IMR-90 (cell line): ENCODE measurements at regions not wholly inside any gene's neighbourhood (a gene's known extent, or its start where the extent isn't known, plus 50 kb on each side); places are given as distances from the start of the nearest gene placed in this dataset.
A peak's percentile ranks its signal among the peaks of the same experiment; 100 is the strongest.

Experiments used
- ATAC-seq: fragments of 200-7000 bp; cut with Tn5 transposase; 2 replicates; pipeline ENCODE4 v1.9.1; 2020; ENCODE audit warnings: low read depth, mild to moderate bottlenecking, moderate library complexity
- BruUV-seq: library from RNA; stranded (reverse); fragments of 400-500 nt; replicated peaks from 2 replicates; lab custom pipeline; 2021; lab: Mats Ljungman, UMichigan
- CTCF ChIA-PET: fragments of 300-600 bp; formaldehyde crosslinking; extraction: SDS; loops from one replicate; lab custom pipeline; 2021; ENCODE audit warnings: antibody characterized with exemption; lab: Yijun Ruan, JAX
- POLR2A ChIA-PET: fragments of 300-600 bp; sonication (Branson Sonifier 250); formaldehyde crosslinking; loops from one replicate; lab custom pipeline; 2022; ENCODE audit warnings: antibody characterized with exemption; ENCODE audit not compliant: unreplicated experiment; lab: Charles Lee
- DNase-seq: peaks from one replicate; pipeline ENCODE4 v3.0.0; 2013
- H2AFZ ChIP-seq: replicated peaks from 2 replicates; pipeline ENCODE3; 2013; ENCODE audit warnings: low read length, mild to moderate bottlenecking; ENCODE audit not compliant: poor library complexity
- H2AK5ac ChIP-seq: 2 replicates; pipeline ENCODE4 v1.6.1; 2013; ENCODE audit warnings: low read depth, low read length, inconsistent platforms
- H2AK9ac ChIP-seq: replicated peaks from 2 replicates; pipeline ENCODE3; 2013; ENCODE audit warnings: mild to moderate bottlenecking, low read depth, low read length, moderate library complexity; ENCODE audit not compliant: poor library complexity
- H2BK120ac ChIP-seq: 2 replicates; pipeline ENCODE4 v1.6.1; 2013; ENCODE audit warnings: low read depth, low read length, inconsistent platforms
- H2BK15ac ChIP-seq: 3 replicates; pipeline ENCODE4 v1.6.1; 2013; ENCODE audit warnings: low read depth, low read length, inconsistent platforms
- H2BK20ac ChIP-seq: 2 replicates; pipeline ENCODE4 v1.6.1; 2013; ENCODE audit warnings: low read depth, mild to moderate bottlenecking, inconsistent platforms, low read length, moderate library complexity
- H2BK5ac ChIP-seq: 2 replicates; pipeline ENCODE4 v1.6.1; 2013; ENCODE audit warnings: mild to moderate bottlenecking, low read depth, low read length, inconsistent platforms; ENCODE audit not compliant: poor library complexity, severe bottlenecking
- H3K14ac ChIP-seq: replicated peaks from 2 replicates; pipeline ENCODE4 v1.6.1; 2013; ENCODE audit warnings: low read depth, low read length, inconsistent platforms
- H3K18ac ChIP-seq: 2 replicates; pipeline ENCODE4 v1.6.1; 2013; ENCODE audit warnings: low read depth, low read length, control low read depth
- H3K23ac ChIP-seq: 2 replicates; pipeline ENCODE4 v1.6.1; 2013; ENCODE audit warnings: low read depth, low read length, inconsistent platforms
- H3K27ac ChIP-seq: 2 replicates; pipeline ENCODE4 v1.5.1; 2013; ENCODE audit warnings: mild to moderate bottlenecking, control low read depth, low read length; ENCODE audit not compliant: insufficient read depth
- H3K27me3 ChIP-seq: 2 replicates; pipeline ENCODE4 v1.6.1; 2013; ENCODE audit warnings: low read length; ENCODE audit not compliant: control insufficient read depth, insufficient read depth
- H3K36me3 ChIP-seq: 2 replicates; pipeline ENCODE4 v1.6.1; 2013; ENCODE audit warnings: low read length, mixed read lengths; ENCODE audit not compliant: control insufficient read depth, insufficient read depth
- H3K4ac ChIP-seq: 2 replicates; pipeline ENCODE4 v1.6.1; 2013; ENCODE audit warnings: low read depth, low read length, inconsistent platforms
- H3K4me1 ChIP-seq: 2 replicates; pipeline ENCODE4 v1.6.1; 2013; ENCODE audit warnings: low read length, mixed read lengths; ENCODE audit not compliant: control insufficient read depth, insufficient read depth
- H3K4me2 ChIP-seq: 2 replicates; pipeline ENCODE4 v1.6.1; 2013; ENCODE audit warnings: low read depth, mild to moderate bottlenecking, control low read depth, low read length, moderate library complexity
- H3K4me3 ChIP-seq: 2 replicates; pipeline ENCODE4 v1.5.1; 2013; ENCODE audit warnings: low read depth, mild to moderate bottlenecking, control low read depth, low read length, moderate library complexity; ENCODE audit not compliant: insufficient read depth
- H3K56ac ChIP-seq: 2 replicates; pipeline ENCODE4 v1.6.1; 2013; ENCODE audit warnings: low read length, inconsistent platforms; ENCODE audit not compliant: insufficient read depth; ENCODE audit errors: extremely low read depth
- H3K79me1 ChIP-seq, 2 experiments: 2 replicates each; pipeline ENCODE4 v1.6.1; 2013; ENCODE audit warnings: low read length in 2 of 2, inconsistent platforms in 1 of 2, low read depth in 1 of 2
- H3K9ac ChIP-seq: 2 replicates; pipeline ENCODE4 v1.6.1; 2013; ENCODE audit warnings: low read depth, low read length, control low read depth
- H3K9me1 ChIP-seq: 2 replicates; pipeline ENCODE4 v1.6.1; 2013; ENCODE audit warnings: low read length, inconsistent platforms; ENCODE audit not compliant: insufficient read depth
- H3K9me3 ChIP-seq: 2 replicates; pipeline ENCODE4 v1.6.1; 2013; ENCODE audit warnings: low read length; ENCODE audit not compliant: control insufficient read depth, insufficient read depth
- H4K20me1 ChIP-seq: 2 replicates; pipeline ENCODE4 v1.6.1; 2013; ENCODE audit warnings: low read length, inconsistent platforms; ENCODE audit not compliant: insufficient read depth
- H4K5ac ChIP-seq: 2 replicates; pipeline ENCODE4 v1.6.1; 2013; ENCODE audit warnings: mild to moderate bottlenecking, low read depth, low read length, control low read depth
- H4K8ac ChIP-seq, 2 experiments: 2 replicates each; pipeline ENCODE4 v1.6.1; 2013; ENCODE audit warnings: low read depth in 2 of 2, low read length in 2 of 2, control low read depth in 1 of 2, inconsistent platforms in 1 of 2
- H4K91ac ChIP-seq: 2 replicates; pipeline ENCODE4 v1.6.1; 2013; ENCODE audit warnings: low read depth, low read length, inconsistent platforms; ENCODE audit not compliant: insufficient read depth
- BHLHE40 ChIP-seq: fragments of 150-350 bp; IDR thresholded peaks from 2 replicates; pipeline ENCODE4 v1.6.1; 2016; ENCODE audit warnings: mild to moderate bottlenecking, low read depth, low read length
- CEBPB ChIP-seq: IDR thresholded peaks from 2 replicates; pipeline ENCODE4 v1.6.1; 2012; ENCODE audit warnings: low read depth, low read length, improper control_type of control experiment
- CHD1 ChIP-seq: IDR thresholded peaks from 2 replicates; pipeline ENCODE4 v1.6.1; 2012; ENCODE audit warnings: low read depth, low read length, improper control_type of control experiment
- FOS ChIP-seq: fragments of 150-350 bp; IDR thresholded peaks from 2 replicates; pipeline ENCODE4 v1.6.1; 2016; ENCODE audit warnings: low read depth, low read length
- MAFK ChIP-seq: IDR thresholded peaks from 2 replicates; pipeline ENCODE4 v1.6.1; 2012; ENCODE audit warnings: low read depth, low read length, improper control_type of control experiment
- MAZ ChIP-seq: IDR thresholded peaks from 2 replicates; pipeline ENCODE4 v1.6.1; 2012; ENCODE audit warnings: low read depth, mild to moderate bottlenecking, low read length, improper control_type of control experiment, moderate library complexity, borderline replicate concordance
- MXI1 ChIP-seq: IDR thresholded peaks from 2 replicates; pipeline ENCODE4 v1.6.1; 2012; ENCODE audit warnings: low read depth, mild to moderate bottlenecking, low read length, moderate library complexity, borderline replicate concordance
- NFE2L2 ChIP-seq: fragments of 150-350 bp; IDR thresholded peaks from 2 replicates; pipeline ENCODE4 v1.6.1; 2016; ENCODE audit warnings: low read depth, mild to moderate bottlenecking, low read length
- POLR2A ChIP-seq: IDR thresholded peaks from 2 replicates; pipeline ENCODE4 v1.6.1; 2012; ENCODE audit warnings: mild to moderate bottlenecking, low read depth, low read length
- RAD21 ChIP-seq: IDR thresholded peaks from 2 replicates; pipeline ENCODE4 v1.6.1; 2012; ENCODE audit warnings: low read length, improper control_type of control experiment
- RCOR1 ChIP-seq: IDR thresholded peaks from 2 replicates; pipeline ENCODE4 v1.6.1; 2012; ENCODE audit warnings: mild to moderate bottlenecking, low read length, improper control_type of control experiment; ENCODE audit not compliant: insufficient replicate concordance
- RFX5 ChIP-seq: IDR thresholded peaks from 2 replicates; pipeline ENCODE4 v1.8.0; 2012; ENCODE audit warnings: low read depth, mild to moderate bottlenecking, low read length, moderate library complexity
- SMC3 ChIP-seq: fragments of 150-350 bp; IDR thresholded peaks from 2 replicates; pipeline ENCODE4 v1.6.1; 2016; ENCODE audit warnings: low read depth, mild to moderate bottlenecking, antibody characterized with exemption, low read length, moderate library complexity
- WGBS, 2 experiments: methylation state at CpG; one replicate each; pipeline versions ENCODE4 v1.1.5 to v1.1.7; 2013; ENCODE audit warnings: missing lambda C conversion rate in 2 of 2; ENCODE audit not compliant: insufficient read length in 1 of 2; ENCODE audit errors: extremely low coverage in 2 of 2; 5-methylcytosine and 5-hydroxymethylcytosine counted together
- dilution Hi-C: fragments of 300-500 bp; cut with HindIII; formaldehyde crosslinking; loops from one replicate; pipeline ENCODE4 v1.14.3; 2018; ENCODE audit warnings: low sequenced_read_pairs; ENCODE audit not compliant: unreplicated experiment
- in situ Hi-C: fragments of 300-500 bp; cut with MboI; formaldehyde crosslinking; loops from 3 replicates; pipeline ENCODE4 v1.14.3; 2019; ENCODE audit warnings: low sequenced_read_pairs, inconsistent platforms, mixed read lengths
- intact Hi-C: fragments of 100-400 bp; cut with micrococcal nuclease; formaldehyde crosslinking; loops from 2 replicates; pipeline ENCODE4 v1.10.0; 2022
- TF ChIP-seq, protein P1 (sequence below): conservative IDR thresholded peaks from 2 replicates; pipeline ENCODE4 v1.5.1; 2012; ENCODE audit warnings: mild to moderate bottlenecking, low read depth, low read length, improper control_type of control experiment
- TF ChIP-seq, protein P2 (sequence below): fragments of 150-350 bp; IDR thresholded peaks from 2 replicates; pipeline ENCODE4 v1.6.1; 2017; ENCODE audit warnings: mild to moderate bottlenecking, antibody characterized with exemption, low read length, low read depth
- TF ChIP-seq, protein P3 (sequence below): fragments of 150-350 bp; IDR thresholded peaks from 2 replicates; pipeline ENCODE4 v1.6.1; 2016; ENCODE audit warnings: low read depth, mild to moderate bottlenecking, low read length, moderate library complexity, borderline replicate concordance

DNA sequence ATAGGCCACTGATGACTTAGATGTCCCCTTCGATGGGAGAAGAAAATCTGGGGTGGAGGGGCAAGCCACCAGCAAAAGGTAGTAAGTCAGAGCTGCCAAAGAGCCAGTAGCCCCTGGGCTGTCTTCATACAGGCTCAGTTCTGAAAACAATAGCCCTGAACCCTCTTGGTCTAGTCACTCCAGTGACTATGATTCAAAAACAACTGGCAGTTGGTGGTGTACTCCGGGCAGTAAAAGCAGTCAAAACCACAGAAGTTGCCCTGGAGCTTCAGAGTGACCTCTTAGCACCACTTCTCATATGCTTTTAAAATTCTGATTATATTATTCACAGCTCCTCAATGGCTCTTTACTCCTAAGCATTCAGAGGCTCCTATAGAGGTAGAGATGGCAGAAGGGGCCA is 164.3 kb upstream of the MAMLD1 start:
- Histone ChIP-seq H3K18ac (no peak overlapping the region), H2AK5ac (0 out of 2 replicates have a peak overlapping the region, but pooled peaks have one; percentile 33), H3K56ac (no peak overlapping the region), H2BK120ac (no peak overlapping the region), H2BK20ac (no peak overlapping the region), H3K23ac (no peak overlapping the region), H2BK5ac (no peak overlapping the region), H3K9me3 (no peaks in the 10 kb centered on the region), H2AK9ac (no peak overlapping the region), H4K8ac (no peak overlapping the region), H3K27ac (no peak overlapping the region), H3K36me3 (no peaks in the 10 kb centered on the region), H4K20me1 (no peaks in the 10 kb centered on the region), H2AFZ (no peak overlapping the region), H3K4ac (no peak overlapping the region), H2BK15ac (no peak overlapping the region), H3K9ac (no peak overlapping the region), H4K91ac (no peak overlapping the region), H3K79me1 (no peaks in the 10 kb centered on the region), H3K27me3 (no peaks in the 10 kb centered on the region), H3K4me3 (no peak overlapping the region), H3K4me1 (peaks cover 10% of the 10 kb centered on the region), H3K4me2 (no peak overlapping the region), H3K14ac (no peak overlapping the region), H4K5ac (no peak overlapping the region), H3K9me1 (peaks cover 7% of the 10 kb centered on the region; the same call in 1 of the 2 replicates)
- dilution Hi-C loops (no loop called here), intact Hi-C loops (no loop called here), in situ Hi-C loops (no loop called here)
- TF ChIP-seq, protein P1, sequence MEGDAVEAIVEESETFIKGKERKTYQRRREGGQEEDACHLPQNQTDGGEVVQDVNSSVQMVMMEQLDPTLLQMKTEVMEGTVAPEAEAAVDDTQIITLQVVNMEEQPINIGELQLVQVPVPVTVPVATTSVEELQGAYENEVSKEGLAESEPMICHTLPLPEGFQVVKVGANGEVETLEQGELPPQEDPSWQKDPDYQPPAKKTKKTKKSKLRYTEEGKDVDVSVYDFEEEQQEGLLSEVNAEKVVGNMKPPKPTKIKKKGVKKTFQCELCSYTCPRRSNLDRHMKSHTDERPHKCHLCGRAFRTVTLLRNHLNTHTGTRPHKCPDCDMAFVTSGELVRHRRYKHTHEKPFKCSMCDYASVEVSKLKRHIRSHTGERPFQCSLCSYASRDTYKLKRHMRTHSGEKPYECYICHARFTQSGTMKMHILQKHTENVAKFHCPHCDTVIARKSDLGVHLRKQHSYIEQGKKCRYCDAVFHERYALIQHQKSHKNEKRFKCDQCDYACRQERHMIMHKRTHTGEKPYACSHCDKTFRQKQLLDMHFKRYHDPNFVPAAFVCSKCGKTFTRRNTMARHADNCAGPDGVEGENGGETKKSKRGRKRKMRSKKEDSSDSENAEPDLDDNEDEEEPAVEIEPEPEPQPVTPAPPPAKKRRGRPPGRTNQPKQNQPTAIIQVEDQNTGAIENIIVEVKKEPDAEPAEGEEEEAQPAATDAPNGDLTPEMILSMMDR = no peak
- TF ChIP-seq MAZ (no peak), RFX5 (no peak), MAFK (no peak), POLR2A (no peak), MXI1 (no peak), CHD1 (no peak), RAD21 (no peak), FOS (no peak), BHLHE40 (no peak), RCOR1 (no peak), CEBPB (no peak), NFE2L2 (no peak), SMC3 (no peak)
- TF ChIP-seq, protein P2, sequence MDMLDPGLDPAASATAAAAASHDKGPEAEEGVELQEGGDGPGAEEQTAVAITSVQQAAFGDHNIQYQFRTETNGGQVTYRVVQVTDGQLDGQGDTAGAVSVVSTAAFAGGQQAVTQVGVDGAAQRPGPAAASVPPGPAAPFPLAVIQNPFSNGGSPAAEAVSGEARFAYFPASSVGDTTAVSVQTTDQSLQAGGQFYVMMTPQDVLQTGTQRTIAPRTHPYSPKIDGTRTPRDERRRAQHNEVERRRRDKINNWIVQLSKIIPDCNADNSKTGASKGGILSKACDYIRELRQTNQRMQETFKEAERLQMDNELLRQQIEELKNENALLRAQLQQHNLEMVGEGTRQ = no peak
- TF ChIP-seq, protein P3, sequence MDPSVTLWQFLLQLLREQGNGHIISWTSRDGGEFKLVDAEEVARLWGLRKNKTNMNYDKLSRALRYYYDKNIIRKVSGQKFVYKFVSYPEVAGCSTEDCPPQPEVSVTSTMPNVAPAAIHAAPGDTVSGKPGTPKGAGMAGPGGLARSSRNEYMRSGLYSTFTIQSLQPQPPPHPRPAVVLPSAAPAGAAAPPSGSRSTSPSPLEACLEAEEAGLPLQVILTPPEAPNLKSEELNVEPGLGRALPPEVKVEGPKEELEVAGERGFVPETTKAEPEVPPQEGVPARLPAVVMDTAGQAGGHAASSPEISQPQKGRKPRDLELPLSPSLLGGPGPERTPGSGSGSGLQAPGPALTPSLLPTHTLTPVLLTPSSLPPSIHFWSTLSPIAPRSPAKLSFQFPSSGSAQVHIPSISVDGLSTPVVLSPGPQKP = no peak
- WGBS, 2 experiments = no CpG with 5 or more reads among the region's 2 CpGs
- no peak for DNase-seq
- ChIA-PET CTCF (no interaction called here), POLR2A (no interaction called here)
- BruUV-seq = no TSS peak
- no peak for ATAC-seq
